HG02610 (cell line): ENCODE measurements at regions not wholly inside any gene's neighbourhood (a gene's known extent, or its start where the extent isn't known, plus 50 kb on each side); places are given as distances from the start of the nearest gene placed in this dataset.

Experiments used
- ATAC-seq: cut with Tn5 transposase; IDR thresholded peaks from one replicate; pipeline ENCODE4 v1.9.1; 2021; ENCODE audit warnings: mild to moderate bottlenecking, moderate library complexity; ENCODE audit not compliant: unreplicated experiment

DNA sequence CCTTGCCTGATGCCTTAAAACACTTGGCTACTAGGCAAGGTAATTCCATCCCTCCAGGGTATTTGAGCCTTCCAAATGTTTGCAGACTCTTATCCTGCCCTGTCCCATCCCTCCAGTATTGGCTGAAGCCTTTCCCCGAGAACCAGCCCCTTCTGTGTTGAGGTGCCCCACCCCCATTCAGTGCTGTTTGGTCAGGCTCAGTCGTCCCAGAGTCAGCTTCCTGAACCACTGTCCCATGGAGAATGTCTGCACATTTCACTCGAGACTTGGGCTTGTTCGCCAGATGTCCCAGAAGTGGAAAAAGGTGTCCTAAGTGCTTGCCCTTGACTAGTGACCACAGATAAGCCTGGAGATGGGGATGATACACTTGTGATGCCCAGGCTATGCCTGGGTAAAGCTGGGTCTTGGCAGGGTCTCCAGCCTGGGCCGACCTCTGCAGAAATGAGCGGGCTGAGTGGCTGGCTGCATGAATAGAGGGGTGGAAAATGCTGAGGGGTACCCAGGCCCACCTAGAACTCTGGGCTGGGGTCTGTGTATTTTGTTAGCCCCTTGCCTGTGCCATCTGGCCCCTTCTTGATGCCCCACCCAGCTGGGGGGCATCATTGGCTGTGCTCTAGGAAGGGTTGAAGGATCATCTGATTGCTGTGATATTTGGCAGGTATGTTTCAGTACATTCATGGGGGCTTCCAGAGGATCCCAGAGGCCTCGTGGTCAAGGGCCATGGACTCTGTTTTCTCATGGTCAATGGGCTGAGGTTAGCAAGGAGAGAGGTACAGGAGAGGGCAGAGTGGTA is 178.4 kb downstream of the MACROH2A1 start:
- no peak for ATAC-seq

GRCh38 chr5:135219868-135220267 is 179.2 kb downstream of the MACROH2A1 start:
- no peak for ATAC-seq

DNA sequence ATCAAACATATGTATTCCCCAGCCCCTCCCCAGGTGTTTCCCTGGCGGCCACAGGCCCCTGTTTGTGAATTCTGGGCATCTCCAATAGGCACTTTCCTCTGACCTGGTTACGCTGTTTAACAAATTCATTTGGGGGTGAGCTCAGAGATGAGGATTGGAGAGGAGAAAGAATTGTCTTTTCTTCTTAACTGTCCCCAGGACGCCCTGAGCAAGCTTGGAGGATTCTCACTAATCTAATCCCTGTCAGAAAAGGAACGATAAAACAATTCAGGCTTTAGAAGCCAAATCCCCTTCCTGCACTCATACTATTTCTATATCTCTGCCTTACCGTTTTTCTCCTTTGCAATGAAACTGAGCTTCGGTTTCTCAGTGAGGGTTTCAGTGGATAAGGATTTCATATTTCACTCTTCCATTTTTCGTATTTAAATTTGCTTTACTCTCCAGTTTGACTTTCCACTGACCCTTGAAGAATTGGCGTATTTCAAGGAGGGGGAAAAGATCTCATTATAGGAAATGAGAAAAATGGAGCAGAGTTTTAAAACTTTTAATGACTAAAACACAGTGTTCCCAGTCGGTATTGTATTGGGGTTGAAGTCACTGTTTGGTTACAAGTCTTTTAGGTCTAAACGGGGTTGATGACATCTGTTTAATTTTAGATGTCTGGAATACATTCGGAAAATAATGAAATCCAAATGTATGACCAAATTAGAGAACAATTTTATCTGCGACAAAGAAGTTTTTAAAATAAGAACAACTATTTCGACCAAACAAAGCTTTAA is 180.1 kb downstream of the MACROH2A1 start:
- ATAC-seq = no peak

- ATAC-seq = no peak
Observed at GRCh38 chr5:135218486-135218755, 180.6 kb downstream of the MACROH2A1 start.

- ATAC-seq = no peak
Observed at GRCh38 chr5:135217669-135218485, 181.2 kb downstream of the MACROH2A1 start.

GRCh38 chr5:135216471-135217343 is 182.3 kb downstream of the MACROH2A1 start:
- ATAC-seq = no peak

DNA sequence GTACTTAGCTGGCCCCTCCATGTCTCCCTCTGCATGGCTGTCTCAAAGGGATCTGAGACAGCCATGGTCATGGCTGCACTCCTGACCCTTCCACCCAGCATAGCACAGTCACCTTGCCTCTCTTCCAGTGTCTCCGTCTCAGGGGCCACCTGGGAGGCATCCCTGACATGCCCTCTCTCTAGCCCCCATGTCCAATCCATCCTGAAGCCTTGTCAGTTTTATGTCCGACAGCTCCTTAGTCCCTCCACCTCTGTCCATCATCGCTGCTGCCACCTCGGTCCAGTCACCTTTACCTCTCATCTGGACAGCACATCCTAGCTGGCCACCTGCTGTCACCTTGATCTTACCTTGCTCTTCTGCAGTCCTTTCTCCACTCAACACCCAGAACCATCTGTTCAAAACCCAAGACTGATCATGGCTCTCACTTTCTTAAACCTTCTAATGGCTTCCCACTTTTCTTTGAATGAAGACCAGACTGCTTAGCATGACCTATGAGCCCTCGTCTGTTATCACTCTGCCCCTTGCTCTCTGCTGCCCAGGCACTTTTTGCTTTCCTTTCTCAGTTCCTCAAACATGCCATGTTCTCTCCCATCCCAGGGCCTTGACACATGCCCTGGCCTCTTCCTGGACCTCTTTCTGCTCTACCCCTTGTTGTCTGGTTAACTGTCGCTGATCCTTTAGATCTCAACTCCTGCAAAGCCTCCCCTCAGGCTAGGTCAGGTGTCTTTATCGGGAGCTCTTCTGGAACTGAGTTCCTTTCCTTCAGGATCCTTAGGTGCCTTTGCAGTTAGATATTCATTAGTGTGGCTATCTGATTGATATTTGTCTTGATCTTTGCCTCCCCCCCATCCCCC is 181.8 kb upstream of the PITX1 start:
- ATAC-seq = no peak

DNA sequence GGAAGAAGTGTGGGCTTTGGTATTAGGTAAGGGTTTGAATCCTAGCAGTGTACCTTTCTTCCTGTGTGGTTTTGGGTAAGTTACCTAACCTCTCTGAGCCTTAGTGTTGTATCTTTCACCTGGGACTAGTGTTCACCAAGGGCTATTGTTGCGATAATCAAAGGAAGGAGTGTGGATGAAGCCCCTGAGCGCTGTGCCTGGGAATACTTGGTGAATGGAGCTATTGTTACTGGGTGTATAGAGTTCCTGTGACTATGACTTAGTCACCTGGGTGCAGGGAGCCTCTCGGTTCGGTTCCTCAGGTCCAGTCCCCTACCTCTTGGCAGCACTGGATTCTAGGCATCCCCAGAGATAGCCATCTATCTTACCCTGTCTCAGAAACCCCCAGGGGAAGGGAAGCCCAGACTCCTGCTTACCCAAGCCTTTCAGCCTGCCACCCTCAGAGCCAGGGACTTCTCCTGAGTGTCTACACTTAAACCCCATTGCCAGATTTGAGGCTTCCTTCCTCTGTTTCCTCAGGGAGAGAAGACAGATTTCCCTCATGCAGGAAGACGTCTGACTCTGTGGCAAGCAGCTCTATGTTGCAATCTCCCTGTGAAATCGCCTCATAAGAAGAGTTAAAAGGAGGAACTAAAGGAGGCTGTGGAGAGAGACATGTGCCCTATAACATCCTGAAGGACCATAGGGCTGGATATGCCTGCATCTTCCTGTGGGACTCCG is 181.0 kb upstream of the PITX1 start:
- ATAC-seq = no peak

DNA sequence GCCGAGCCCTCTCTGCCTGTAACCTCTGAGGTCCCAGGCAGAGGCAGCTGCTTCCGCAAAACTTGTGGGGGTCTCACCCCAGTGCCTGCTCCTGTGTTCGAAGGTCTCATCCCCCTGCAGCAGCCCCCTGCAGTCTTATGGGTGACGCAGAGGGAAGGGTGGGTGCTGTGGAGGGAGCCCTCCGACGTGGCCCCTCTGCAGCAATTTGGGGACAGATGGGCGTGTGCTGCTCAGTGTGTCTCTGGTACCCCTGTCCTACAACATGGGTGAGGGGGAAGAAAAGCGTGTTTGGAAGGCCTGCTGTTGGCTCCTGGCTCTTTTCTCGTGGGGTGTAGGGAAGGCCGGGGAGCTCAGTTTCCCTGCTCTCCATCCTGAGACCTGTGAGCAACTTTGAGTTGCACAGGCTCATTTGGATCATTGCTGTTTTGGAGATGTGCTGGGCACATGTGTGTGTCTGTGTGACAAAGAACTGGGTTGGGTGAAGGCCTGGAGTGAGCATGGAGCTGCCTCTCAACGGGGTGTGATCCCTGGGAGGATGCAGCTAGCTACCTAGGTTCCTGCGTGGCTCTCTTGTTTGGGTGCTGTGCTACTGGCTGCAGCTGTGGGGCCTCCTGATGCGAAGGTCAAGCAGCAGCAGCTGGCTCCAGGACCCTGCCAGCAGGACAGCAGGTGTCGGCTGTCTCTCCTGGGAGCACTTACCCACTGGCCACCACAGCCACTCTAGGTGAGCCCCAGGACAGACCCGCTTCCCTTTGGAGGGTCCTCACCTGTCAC is 179.6 kb upstream of the PITX1 start:
- ATAC-seq = no peak

- no peak for ATAC-seq
Observed at GRCh38 chr5:135213027-135213386, 179.0 kb upstream of the PITX1 start.

- ATAC-seq = no peak
Observed at GRCh38 chr5:135212361-135213026, 178.5 kb upstream of the PITX1 start.

DNA sequence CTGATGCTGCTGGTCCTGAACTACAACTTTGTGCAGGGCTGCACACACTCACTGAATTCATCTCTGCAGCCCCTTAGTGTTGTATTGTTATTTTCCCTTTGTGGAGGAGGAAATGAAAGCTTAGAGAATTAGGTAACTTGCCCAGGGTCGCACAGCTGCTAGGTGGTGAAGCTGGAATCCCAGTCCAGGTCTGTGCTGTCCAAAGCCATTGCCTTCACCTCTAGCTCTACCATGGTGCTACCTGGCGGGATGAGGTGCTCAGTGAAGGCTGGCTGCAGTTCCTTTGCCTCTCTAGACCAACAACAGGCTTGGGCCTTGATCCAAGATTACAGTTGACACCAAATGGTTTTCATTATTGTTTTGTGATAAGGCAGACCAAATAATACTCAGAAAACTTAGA is 177.8 kb upstream of the PITX1 start:
- no peak for ATAC-seq

DNA sequence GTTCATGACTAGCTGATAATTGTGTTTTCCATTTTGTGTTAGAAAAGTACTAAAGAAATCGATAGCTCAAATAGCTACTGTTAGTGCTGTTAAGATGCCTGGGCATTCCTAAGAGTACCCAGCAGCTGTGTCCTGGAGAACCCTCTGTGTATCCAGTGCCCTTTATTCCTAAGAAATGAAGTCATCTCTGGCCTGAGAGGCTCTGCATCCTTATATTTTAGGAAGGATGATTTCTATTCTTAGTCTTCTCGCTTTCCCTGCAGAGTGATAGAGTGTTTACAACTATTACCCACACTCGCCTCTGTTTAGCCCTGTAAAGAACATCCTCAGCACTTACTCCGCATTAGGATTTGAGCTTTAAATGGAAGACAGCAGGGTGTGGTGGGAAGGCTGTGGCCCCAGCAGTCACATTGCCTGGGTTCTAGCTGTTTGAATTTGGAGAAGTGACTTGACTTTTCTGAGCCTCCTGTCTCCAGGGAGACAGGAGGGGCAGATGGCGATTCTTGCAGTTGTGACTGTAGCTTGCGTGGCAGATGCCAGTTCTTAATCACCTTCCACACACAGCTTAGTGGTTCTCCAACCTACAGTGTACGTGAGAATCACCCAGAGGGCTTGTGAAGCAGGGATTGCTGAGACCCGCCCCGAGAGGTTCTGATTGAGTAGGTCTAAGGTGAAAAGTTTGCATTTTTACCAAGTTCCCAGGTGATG is 177.2 kb upstream of the PITX1 start:
- no peak for ATAC-seq

GRCh38 chr5:135210286-135211055 is 176.4 kb upstream of the PITX1 start:
- ATAC-seq = no peak

- ATAC-seq = no peak
Observed at GRCh38 chr5:135208903-135209721, 175.1 kb upstream of the PITX1 start.

GRCh38 chr5:135208555-135208902 is 174.5 kb upstream of the PITX1 start:
- ATAC-seq = no peak
